ENCODE measurements at regions not wholly inside any gene's neighbourhood (a gene's known extent, or its start where the extent isn't known, plus 50 kb on each side); places are given as distances from the start of the nearest gene placed in this dataset.
"Not testable (repeated sequence)": the region's sequence is repeated elsewhere in the genome, so short reads cannot be mapped to it uniquely, and the experiment has no call there.

DNA sequence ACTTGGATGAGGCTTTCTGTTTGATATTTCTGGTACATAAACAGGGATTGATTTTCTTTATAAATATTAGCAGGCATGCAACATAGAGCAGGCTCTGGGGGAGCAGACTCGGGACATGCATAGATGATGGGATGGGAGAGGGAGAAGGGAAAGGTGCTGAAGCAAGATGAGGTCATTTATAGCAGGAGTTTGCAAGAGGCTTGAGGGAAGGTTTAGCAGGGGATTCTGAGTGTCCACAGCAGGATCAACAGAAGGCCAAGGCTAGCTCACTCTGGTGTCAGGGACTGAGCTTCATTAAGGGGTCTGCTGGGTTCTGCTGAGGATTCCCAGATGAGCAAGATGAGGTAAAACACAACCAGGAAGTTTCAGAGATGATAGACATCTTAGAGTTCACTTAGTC is 309.1 kb upstream of the CELF4 start:
- DNase-seq, result no peak

GRCh38 chr18:37873416-37873815 is 307.8 kb upstream of the CELF4 start:
- no peak for DNase-seq

DNA sequence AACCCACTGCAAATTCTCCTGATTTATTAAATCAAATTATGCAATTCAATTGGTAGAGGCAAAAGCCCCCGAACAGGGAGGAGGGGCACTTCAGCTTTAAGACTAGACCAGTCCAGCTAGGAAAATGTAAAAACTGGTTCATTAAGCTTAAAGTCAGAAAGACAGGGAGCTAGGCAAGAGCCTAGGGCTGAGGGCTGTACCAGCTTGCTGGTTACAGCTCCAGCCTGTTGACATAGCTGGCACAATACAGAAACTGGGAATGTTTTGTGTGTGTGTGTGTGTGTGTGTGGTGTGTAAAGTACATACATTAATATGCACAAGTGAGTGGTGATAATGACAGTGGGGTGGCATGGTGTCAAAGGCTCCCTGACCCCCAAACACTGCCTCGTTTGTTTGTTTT is 307.0 kb upstream of the CELF4 start:
- DNase-seq, result no peak

DNA sequence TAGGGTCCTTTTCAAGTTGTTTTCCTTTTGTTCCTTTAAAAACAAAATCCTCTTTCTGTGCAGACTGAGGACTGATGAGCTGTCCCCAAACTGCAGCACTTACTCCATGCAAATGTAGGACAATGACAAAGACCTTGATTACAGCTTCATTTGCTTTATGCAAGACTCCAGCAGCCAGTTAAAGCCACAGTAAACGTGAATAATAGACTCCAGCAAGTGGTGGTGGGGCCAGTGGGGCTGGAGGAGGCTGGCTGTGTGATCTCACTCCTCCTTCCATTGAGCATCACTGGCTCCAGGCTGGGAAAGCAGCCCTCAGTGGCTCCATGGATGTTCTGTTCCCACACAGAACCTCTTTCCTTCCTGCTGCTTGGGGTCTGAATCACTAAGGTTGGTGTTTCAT is 306.0 kb upstream of the CELF4 start:
- DNase-seq, result no peak

DNA sequence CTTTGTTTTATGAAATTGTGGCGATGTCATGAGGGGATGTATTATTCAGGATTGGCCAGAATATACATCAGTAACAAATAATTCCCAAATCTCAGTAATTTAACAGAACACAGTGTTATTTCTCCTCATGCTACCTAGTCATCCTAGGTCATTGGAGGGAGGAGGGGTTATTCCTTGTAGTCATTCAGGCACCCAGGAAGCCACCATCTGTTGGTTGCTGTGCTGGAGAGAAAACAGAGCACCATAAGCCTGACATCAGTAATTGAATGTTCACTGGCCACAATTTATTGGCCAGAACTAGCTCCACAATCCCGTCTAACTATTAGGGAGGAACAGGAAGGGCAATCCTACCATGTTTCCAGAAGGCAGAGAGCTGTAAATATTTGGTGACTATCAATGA is 303.5 kb upstream of the CELF4 start:
- no peak for DNase-seq

- no peak for DNase-seq
These were observed 298.5 kb upstream of the CELF4 start for GRCh38 chr18:37864122-37864521.

DNA sequence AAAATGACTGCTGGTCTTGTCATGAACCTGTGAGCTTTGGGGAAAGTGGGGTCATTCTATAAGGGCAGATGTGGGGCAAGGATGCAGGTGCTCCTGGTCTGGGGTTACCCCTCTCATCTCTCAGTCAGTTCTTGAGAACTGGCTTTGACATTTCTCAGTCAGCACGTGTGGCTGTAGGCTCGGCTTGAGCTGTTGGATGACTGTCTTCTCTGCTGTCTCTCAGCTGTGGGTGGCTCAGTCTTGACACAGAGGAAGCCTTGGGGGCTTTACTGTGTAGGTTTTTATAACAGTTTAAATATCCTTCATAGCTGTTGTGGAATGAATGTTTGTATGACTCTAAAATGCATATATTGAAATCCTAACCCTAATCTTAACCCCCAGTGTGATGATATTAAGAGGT is 296.4 kb upstream of the CELF4 start:
- no peak for DNase-seq

GRCh38 chr18:37854396-37854795 is 288.8 kb upstream of the CELF4 start:
- peak; percentile 2 for DNase-seq

GRCh38 chr18:37853706-37854105 is 288.1 kb upstream of the CELF4 start:
- peak; percentile 59 for DNase-seq

DNA sequence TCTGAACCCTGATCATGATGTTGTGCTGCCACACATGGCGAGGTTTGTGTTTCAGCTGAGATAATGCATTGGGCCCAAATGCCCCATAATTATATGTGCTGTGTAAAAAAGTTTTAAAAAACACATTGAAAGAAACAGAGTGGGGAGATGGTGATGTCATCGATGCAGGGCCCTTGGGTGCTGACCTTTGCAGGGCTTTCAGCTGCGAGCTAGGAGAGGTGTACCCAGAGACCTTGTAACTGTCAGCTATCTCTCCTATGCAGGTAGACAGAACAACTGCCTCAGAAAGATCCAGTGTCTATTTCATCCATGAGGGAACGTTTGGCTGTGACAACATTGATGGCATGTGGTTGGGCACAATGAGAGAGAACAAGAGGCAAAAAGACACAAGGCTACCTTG is 286.9 kb upstream of the CELF4 start:
- no peak for DNase-seq

- DNase-seq, result no peak
These were observed 281.9 kb upstream of the CELF4 start for GRCh38 chr18:37847544-37847943.

- DNase-seq, result no peak
These were observed 281.4 kb upstream of the CELF4 start for GRCh38 chr18:37846996-37847395.

DNA sequence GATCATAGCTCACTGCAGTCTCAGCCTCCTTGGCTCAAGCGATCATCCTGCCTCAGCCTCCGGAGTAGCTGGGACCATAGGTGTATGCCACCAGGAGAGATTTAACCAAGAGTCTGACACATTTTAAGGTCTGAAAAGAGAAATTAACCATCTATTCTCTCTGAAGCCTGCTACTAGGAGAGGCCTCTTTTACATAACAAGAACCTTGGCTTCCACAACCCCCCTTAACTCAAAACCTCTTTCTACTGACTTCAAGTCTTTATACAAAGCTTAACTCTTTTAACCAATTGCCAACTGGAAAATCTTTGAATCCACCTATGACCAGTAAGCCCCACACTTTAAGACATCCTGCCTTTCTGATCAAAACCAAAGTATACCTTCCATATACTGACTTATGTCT is 279.9 kb upstream of the CELF4 start:
- no peak for DNase-seq

DNA sequence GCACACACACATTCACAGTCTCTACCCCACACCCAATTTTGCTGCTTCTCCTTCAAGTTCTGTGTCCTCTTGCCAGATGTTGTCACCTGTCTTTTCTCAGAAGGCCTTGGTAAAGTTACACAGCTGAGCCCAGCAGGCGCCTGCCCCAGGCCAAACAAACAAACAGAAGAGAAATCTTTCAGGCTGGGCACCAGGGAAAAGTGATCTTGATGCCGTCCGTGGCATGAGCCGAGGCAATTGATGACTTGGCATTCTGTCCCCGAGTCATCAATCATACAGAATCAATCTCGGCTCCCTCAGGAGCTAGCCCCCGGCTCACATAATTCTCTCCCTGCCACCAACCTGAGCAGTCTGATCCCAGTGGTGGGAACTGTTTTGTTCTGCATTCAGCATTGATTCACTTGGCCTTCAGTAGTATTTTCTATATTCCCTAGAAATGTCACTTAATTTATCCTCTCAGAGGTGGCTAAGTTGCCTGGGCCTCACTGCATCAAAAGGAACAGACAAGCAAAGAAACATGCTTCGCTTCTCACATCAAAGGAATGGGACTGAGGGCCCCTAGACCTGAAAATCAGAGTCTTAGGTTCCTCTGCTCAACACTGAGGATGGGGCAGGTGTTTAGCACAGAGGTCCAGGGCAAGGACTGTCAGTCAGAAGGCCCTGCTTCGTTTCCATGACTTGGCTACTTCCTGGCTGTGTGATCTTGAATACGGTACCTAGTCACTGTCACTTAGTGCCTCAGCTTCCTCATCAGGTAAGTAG is 278.8 kb upstream of the CELF4 start:
- no peak for DNase-seq

GRCh38 chr18:37838083-37838482 is 272.5 kb upstream of the CELF4 start:
- DNase-seq, result no peak

DNA sequence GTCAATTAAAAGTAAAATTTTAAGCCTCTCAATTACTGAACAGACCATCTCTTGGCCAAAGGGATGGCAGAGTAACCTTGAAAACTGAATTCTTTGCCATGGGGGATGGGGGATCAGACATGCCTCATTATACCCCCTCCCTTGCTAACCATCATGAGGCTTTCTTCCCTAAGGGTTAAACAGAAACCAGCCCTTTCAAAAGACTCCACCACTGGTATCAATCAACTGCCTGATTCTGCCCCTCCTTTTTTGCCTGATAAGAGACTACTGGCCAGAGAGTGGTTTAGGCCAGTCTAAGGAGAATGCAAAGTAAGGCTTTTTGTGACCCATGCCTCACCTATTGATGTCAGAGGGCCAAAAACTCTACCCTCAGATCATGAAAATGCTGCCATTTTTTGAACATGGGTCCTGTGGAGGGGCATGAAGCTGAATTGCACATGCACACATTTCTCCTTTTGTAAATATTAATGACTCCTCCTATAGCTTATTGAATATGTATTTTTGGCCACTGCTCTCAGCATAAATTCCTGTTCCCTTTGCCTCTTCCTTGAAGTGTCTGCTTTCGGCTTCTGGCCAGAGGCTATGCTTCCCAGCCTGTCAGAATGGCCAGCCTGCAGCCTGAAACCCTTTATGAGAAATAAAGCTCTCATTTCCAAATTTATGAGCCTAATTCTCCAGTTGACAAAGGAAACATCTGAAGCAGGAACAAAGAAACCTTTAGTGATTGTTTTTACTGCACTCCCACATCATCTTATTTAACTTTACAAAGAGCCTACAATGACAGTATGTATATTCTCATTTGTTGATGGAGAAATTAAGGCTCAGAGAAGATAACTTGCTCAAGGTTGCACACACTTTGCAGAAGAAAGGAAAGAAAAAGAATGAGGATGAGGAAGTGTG is 270.7 kb upstream of the CELF4 start:
- no peak for DNase-seq

GRCh38 chr18:37832010-37832695 is 266.6 kb upstream of the CELF4 start:
- not testable (repeated sequence) for DNase-seq

DNA sequence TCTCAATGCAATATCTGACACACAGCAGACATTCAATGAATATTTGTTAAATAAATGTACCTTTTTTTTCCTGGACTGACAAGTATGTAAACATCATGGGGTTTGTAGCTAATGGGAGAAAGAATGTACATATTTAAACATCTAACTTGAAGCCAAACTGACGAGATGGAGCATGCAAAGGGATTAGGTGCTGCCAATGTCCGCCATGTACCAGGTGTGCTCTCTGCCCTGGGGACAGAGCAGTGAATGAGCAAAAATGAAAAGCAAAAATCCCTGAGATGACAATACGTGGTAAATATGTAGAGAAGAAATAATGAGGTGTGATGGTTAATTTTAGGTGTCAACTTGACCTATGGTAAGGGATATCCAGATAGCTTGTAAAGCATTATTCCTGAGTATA is 247.4 kb upstream of the CELF4 start:
- no peak for DNase-seq

DNA sequence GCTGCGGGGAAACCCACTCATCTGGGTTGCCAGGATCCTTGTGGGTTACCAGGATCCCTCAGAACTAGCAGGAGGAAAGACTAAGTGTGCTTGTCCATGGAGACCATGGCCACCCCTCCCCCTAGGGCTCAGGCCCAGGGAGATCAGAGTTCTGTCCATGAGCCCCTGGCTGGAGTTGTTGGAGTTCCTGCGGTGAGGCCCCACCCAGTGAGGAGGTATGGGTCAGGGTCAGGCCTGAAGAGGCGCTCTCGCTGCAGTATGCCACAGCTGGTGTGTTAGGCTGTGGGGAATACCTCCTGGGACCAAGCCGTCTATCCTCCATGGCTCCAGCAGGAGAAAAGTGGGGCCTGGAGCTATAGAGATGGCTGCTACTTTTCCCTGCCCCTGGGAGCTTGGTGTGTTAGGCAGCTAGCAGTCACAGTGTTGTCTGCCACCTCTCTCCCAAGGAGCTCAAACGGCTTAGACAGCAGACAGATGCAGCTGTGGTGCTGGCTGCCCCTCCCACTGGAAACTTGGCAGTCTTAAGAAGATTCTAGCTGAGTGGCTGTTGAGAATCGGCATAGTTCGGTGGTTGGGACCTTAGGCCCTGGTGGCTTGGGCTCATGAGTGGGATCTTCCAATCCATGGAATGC is 240.3 kb upstream of the CELF4 start:
- no peak for DNase-seq

DNA sequence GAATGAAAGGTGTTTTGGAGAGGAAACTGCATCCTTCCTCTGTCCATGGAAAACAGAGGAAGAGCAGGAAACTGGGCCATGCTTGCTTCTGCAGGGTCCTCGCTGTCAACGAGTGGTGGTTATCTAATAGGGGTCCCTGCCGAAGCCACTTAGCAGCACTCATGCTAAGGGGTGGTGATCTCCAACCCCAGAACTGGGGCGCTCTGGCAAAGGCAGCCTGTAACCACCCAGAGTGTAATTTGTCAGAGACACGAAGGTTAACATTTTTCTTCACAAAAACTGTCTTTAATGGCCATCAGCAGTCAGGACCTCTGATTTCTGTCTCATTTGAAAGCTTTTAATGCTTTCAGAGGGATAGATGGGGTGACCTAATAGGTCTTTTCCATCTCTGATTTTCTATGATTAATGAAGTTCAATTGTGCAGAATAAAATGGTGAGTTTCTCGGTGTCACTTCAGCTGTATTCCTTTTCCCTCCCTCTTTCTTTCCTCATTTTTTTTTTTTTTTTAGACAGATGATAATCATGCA is 231.3 kb upstream of the CELF4 start:
- DNase-seq, result no peak

- DNase-seq, result no peak
These were observed 221.9 kb upstream of the CELF4 start for GRCh38 chr18:37787452-37787851.

DNA sequence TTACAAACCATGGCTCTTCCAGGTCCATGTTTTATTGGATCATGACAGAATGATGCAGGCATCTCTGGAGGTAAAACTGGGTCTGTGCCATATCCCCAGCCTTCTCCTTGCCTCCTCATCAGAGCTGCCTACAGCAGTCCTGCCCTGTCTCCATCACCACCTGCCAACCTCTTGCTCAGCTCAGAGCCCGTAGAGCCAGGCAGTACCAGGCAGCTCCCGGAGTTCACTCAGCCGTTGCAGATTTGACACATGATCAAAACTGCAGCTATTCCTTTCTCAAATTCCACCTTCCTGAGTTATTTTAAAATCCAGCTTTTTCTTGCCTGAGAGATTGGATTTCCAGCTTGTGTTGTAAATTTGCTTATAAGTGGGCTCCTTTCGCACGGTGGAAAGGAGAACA is 218.2 kb upstream of the CELF4 start:
- no peak for DNase-seq

- DNase-seq, result no peak
These were observed 213.6 kb upstream of the CELF4 start for GRCh38 chr18:37779220-37779619.
